Kidney epithelial cell (primary cell): ENCODE measurements at regions not wholly inside any gene's neighbourhood (a gene's known extent, or its start where the extent isn't known, plus 50 kb on each side); places are given as distances from the start of the nearest gene placed in this dataset.

Experiments used
- DNase-seq: peaks from one replicate; pipeline ENCODE4 v3.0.0-alpha.2; 2010; ENCODE audit warnings: low read depth
- H3K27me3 ChIP-seq: 2 replicates; pipeline ENCODE4 v1.6.0; 2011; ENCODE audit warnings: low read length; ENCODE audit not compliant: control insufficient read depth, insufficient read depth
- H3K36me3 ChIP-seq: 2 replicates; pipeline ENCODE4 v1.5.1; 2011; ENCODE audit warnings: low read length; ENCODE audit not compliant: control insufficient read depth, insufficient read depth
- H3K4me3 ChIP-seq: 2 replicates; pipeline ENCODE4 v1.5.1; 2011; ENCODE audit warnings: low read depth, mild to moderate bottlenecking, control low read depth, low read length
- TF ChIP-seq, protein P1 (sequence below): IDR thresholded peaks from 2 replicates; pipeline ENCODE4 v1.5.1; 2011; ENCODE audit warnings: mild to moderate bottlenecking, moderate library complexity, low read length, control low read depth, inconsistent platforms; ENCODE audit not compliant: insufficient read depth, poor library complexity, severe bottlenecking

DNA sequence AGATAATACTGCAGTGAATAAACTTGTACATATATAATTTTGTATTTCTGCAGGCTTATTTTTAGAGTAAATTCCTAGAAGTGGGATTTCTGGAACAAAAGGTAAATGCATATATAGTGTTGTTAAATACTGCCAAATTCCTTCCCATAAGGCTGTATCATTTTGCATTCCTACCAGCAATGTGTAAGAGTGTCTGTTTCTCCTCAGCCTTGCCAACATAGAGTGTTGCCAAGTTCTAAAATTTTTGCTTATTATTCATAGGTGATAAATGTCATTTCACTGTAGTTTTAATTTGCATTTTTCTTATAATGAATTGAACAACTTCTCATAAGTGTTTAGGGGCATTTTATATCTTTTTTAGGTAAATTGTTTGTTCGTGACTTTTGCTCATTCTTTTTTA is 174.2 kb upstream of the ZBED5 start:
- no peaks in the 10 kb centered on the region for H3K27me3 ChIP-seq
- no peaks in the 10 kb centered on the region for H3K36me3 ChIP-seq
- no peak for DNase-seq
- H3K4me3 ChIP-seq = no peak overlapping the region
- TF ChIP-seq, protein P1, sequence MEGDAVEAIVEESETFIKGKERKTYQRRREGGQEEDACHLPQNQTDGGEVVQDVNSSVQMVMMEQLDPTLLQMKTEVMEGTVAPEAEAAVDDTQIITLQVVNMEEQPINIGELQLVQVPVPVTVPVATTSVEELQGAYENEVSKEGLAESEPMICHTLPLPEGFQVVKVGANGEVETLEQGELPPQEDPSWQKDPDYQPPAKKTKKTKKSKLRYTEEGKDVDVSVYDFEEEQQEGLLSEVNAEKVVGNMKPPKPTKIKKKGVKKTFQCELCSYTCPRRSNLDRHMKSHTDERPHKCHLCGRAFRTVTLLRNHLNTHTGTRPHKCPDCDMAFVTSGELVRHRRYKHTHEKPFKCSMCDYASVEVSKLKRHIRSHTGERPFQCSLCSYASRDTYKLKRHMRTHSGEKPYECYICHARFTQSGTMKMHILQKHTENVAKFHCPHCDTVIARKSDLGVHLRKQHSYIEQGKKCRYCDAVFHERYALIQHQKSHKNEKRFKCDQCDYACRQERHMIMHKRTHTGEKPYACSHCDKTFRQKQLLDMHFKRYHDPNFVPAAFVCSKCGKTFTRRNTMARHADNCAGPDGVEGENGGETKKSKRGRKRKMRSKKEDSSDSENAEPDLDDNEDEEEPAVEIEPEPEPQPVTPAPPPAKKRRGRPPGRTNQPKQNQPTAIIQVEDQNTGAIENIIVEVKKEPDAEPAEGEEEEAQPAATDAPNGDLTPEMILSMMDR = no peak

DNA sequence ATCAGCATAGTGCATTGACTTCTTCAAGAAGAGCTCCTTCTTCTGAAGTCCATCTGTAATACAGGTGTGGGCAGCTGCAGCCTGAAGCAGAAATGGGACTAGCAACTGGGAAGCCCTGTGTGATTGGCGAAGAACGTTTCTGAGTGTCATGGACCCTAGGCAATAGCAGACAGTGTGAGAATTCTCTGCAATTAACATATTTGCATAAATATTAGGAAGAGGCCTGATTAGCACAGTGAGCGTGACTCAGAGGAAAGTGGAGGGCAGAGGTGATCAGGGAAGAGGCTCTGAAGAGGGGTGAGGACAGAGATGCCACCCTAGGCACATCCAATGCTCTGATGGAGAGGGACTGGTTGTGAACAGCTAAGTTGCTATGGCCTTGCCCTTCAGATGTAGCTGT is 171.2 kb upstream of the ZBED5 start:
- no peaks in the 10 kb centered on the region for H3K36me3 ChIP-seq
- H3K27me3 ChIP-seq = no peaks in the 10 kb centered on the region
- TF ChIP-seq, protein P1 = no peak

DNA sequence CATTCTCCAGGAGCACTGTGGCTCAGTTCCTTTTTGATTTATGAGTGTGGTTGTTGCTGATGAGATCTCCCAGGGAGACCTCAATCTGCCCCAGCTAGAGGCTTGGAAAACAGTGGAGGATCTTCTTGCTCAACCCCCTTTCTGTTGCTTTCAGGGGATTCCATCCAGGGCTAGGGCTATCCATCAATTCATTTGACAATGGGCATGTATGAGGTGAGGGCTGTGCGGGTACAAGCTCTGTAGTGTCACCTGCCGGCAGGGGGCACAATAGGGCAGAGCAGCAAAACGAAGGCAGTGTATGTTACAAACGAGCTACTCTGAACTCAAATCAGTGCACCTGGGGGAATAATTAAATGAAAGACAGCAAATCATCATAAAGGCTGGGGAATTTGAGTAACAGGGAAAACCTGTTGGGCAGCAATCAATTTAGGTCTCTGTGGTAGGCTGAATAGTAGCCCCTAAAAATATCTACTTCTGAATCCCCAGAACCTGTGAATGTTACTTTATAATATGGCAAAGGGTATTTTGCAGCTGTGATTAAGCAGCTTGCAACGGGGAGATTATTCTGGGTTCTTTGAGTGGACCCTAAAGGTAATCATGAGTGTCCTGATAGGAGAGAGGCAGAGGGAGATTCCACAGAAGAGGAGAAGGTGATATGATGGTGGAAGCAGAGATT is 170.3 kb upstream of the ZBED5 start:
- Histone ChIP-seq H3K36me3 (no peaks in the 10 kb centered on the region), H3K4me3 (no peak overlapping the region), H3K27me3 (no peaks in the 10 kb centered on the region)
- TF ChIP-seq, protein P1 = peak; percentile 89
- DNase-seq = peak; percentile 14

More for the DNA sequence above, 171.2 kb upstream of the ZBED5 start:
- DNase-seq = no peak
- H3K4me3 ChIP-seq = no peak overlapping the region

DNA sequence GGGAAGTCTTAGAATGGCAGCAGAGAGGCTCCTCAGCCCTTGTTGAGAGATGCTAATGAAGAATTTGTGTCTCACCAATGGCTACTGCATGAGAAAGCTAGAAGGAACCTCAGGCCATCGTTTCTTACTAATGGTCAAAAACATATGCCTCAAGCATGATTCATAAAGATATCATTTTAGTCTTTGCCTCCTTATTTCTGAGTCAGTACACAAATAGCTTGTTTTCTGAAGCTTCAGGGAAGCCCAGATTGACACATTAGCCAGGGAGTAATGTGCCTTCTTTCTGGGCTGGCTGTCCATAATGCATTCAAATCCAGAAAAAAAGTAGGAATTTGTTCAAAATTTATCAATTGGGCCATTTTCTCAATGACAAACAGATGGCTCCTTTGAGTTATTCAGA is 169.4 kb upstream of the ZBED5 start:
- no peak overlapping the region for H3K4me3 ChIP-seq
- no peak for DNase-seq
- H3K27me3 ChIP-seq = no peaks in the 10 kb centered on the region
- TF ChIP-seq, protein P1 = no peak
- no peaks in the 10 kb centered on the region for H3K36me3 ChIP-seq

DNA sequence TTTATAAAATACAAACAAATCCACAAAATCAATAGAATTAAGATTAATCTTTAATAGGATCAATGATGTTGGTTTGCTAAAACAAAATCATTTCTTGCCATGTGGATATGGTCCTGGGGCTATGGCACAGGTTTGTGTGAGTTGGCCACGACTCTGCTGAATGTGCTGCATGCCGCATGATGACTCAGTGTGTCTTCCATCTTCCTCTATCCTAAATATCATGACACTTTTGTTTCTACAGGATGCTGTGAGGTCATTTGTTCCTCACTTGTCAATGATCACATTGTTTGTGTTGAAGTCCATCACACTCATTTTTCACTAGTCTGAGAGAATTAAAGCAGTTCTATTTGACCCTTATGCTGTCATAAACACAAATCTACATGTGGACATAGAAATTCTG is 167.2 kb upstream of the ZBED5 start:
- Histone ChIP-seq H3K36me3 (no peaks in the 10 kb centered on the region), H3K27me3 (no peaks in the 10 kb centered on the region), H3K4me3 (no peak overlapping the region)
- DNase-seq = no peak
- TF ChIP-seq, protein P1 = no peak

DNA sequence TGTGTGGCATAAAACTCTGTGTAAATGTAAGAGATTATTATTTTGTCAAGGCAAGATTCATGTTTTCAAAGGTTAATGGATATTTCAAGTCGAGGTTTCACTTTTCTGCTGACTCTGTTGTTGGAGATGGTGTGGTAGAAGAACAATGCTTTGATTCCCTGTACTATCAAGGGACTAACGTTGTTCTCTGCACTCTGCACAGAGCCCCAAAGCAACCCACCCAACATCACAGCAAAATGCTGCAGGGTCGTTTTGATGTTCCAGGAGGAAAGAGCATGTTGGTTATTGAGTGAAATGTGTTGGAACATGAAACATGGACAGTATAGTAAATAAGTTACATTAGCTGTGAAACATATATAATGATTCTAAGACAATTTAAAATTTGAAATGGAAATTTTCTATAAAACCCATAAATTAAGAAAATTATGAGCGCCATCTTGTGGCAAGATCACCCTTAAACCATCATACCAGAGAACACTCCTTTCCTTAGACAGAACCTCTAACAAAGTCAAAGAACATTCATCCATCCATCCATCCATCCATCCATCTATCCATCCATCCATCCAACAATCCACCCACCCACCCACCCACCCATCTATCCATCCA is 164.4 kb upstream of the ZBED5 start:
- Histone ChIP-seq H3K4me3 (no peak overlapping the region), H3K27me3 (no peaks in the 10 kb centered on the region), H3K36me3 (no peaks in the 10 kb centered on the region)
- TF ChIP-seq, protein P1 = peak; percentile 28
- no peak for DNase-seq
